Esophagus (tissue), 2 donors: ENCODE measurements at regions not wholly inside any gene's neighbourhood (a gene's known extent, or its start where the extent isn't known, plus 50 kb on each side); places are given as distances from the start of the nearest gene placed in this dataset.
A peak's percentile ranks its signal among the peaks of the same experiment; 100 is the strongest.

Source experiments
- H3K27ac ChIP-seq, 2 donors: one replicate each; pipeline ENCODE4 v1.5.1; 2013; ENCODE audit warnings: low read depth in 2 of 2, mild to moderate bottlenecking in 2 of 2, inconsistent platforms in 1 of 2, low read length in 1 of 2, moderate library complexity in 1 of 2
- H3K27me3 ChIP-seq, 2 donors: one replicate each; pipeline ENCODE4 v1.6.1; 2013; ENCODE audit warnings: low read length in 2 of 2, control low read depth in 1 of 2, mild to moderate bottlenecking in 1 of 2; ENCODE audit not compliant: insufficient read depth in 2 of 2, control insufficient read depth in 1 of 2
- H3K36me3 ChIP-seq, 2 donors: one replicate each; pipeline ENCODE4 v1.6.1; 2013; ENCODE audit warnings: low read length in 1 of 2; ENCODE audit not compliant: control insufficient read depth in 2 of 2, insufficient read depth in 2 of 2
- H3K4me1 ChIP-seq, 2 donors: one replicate each; pipeline ENCODE4 v1.6.1; 2013; ENCODE audit warnings: low read length in 1 of 2; ENCODE audit not compliant: control insufficient read depth in 2 of 2, insufficient read depth in 2 of 2
- H3K4me3 ChIP-seq, 2 donors: one replicate each; pipeline ENCODE4 v1.5.1; 2013; ENCODE audit warnings: low read length in 2 of 2, mild to moderate bottlenecking in 2 of 2, low read depth in 1 of 2, moderate library complexity in 1 of 2
- H3K9me3 ChIP-seq, 2 donors: one replicate each; pipeline ENCODE4 v1.6.1; 2013; ENCODE audit warnings: mild to moderate bottlenecking in 2 of 2, low read depth in 1 of 2, low read length in 1 of 2, moderate library complexity in 1 of 2; ENCODE audit not compliant: control insufficient read depth in 2 of 2, insufficient read depth in 1 of 2
- WGBS, 2 donors: extraction: QIAGEN DNeasy Blood & Tissue Kit; methylation state at CpG; one replicate each; pipeline ENCODE4 v1.1.7; 2013; 5-methylcytosine and 5-hydroxymethylcytosine counted together
- donor health status: healthy with polysubstance abuse.
- donor health status: Bipolar disorder and iron deficiency.

GRCh38 chr17:64787255-64787920 is 125.3 kb upstream of the SMURF2 start:
- H3K27ac ChIP-seq, result peak overlapping the region; percentile 32 to 88
- H3K4me3 ChIP-seq, result no peak overlapping the region
- WGBS, 2 donors, result 58 to 70% methylated on average over 11 of the region's 11 CpGs

GRCh38 chr17:64786337-64786736 is 124.2 kb upstream of the SMURF2 start:
- Histone ChIP-seq H3K36me3 (peaks cover 7 to 16% of the 10 kb centered on the region in 2 donors), H3K27me3 (no peaks in the 10 kb centered on the region), H3K4me3 (no peak overlapping the region), H3K9me3 (no peaks in the 10 kb centered on the region), H3K4me1 (peaks cover 0 to 17% of the 10 kb centered on the region in 2 donors), H3K27ac (peak overlapping the region; percentile 54 to 88)
- WGBS, 2 donors, result 64 to 72% methylated on average over 12 of the region's 12 CpGs

More at GRCh38 chr17:64787255-64787920, 125.3 kb upstream of the SMURF2 start:
- H3K4me1 ChIP-seq, result peaks cover 0 to 10% of the 10 kb centered on the region in 2 donors
- peaks cover 9 to 20% of the 10 kb centered on the region in 2 donors for H3K36me3 ChIP-seq
- no peaks in the 10 kb centered on the region for H3K27me3 ChIP-seq
- H3K9me3 ChIP-seq, result no peaks in the 10 kb centered on the region

- peaks cover 4 to 16% of the 10 kb centered on the region in 2 donors for H3K36me3 ChIP-seq
- no peak overlapping the region for H3K4me3 ChIP-seq
- WGBS, 2 donors, result 85 to 90% methylated on average over 10 of the region's 10 CpGs
- no peaks in the 10 kb centered on the region for H3K27me3 ChIP-seq
- peaks cover 1 to 23% of the 10 kb centered on the region in 2 donors for H3K4me1 ChIP-seq
- H3K27ac ChIP-seq, result peak overlapping the region in 1 of 2 donors; percentile 24
- H3K9me3 ChIP-seq, result no peaks in the 10 kb centered on the region
These were observed 122.9 kb upstream of the SMURF2 start for GRCh38 chr17:64785011-64785421.

GRCh38 chr17:64784353-64785010 is 122.4 kb upstream of the SMURF2 start:
- peaks cover 3 to 28% of the 10 kb centered on the region in 2 donors for H3K4me1 ChIP-seq
- H3K27me3 ChIP-seq, result no peaks in the 10 kb centered on the region
- no peak overlapping the region for H3K4me3 ChIP-seq
- no peak overlapping the region for H3K27ac ChIP-seq
- H3K36me3 ChIP-seq, result peaks cover 4 to 16% of the 10 kb centered on the region in 2 donors
- 89 to 93% methylated on average over 15 to 16 of the region's 16 CpGs for WGBS, 2 donors
- no peaks in the 10 kb centered on the region for H3K9me3 ChIP-seq

GRCh38 chr17:64783556-64784352 is 121.6 kb upstream of the SMURF2 start:
- Histone ChIP-seq H3K27me3 (no peaks in the 10 kb centered on the region), H3K4me1 (peaks cover 3 to 34% of the 10 kb centered on the region in 2 donors), H3K36me3 (peaks cover 4 to 16% of the 10 kb centered on the region in 2 donors)

GRCh38 chr17:64783031-64783461 is 120.9 kb upstream of the SMURF2 start:
- no peak overlapping the region for H3K27ac ChIP-seq
- WGBS, 2 donors, result 72 to 81% methylated on average over 6 of the region's 6 CpGs
- no peaks in the 10 kb centered on the region for H3K27me3 ChIP-seq
- H3K36me3 ChIP-seq, result peaks cover 4 to 16% of the 10 kb centered on the region in 2 donors
- no peaks in the 10 kb centered on the region for H3K9me3 ChIP-seq
- H3K4me1 ChIP-seq, result peaks cover 3 to 34% of the 10 kb centered on the region in 2 donors
- H3K4me3 ChIP-seq, result no peak overlapping the region

More at GRCh38 chr17:64783556-64784352, 121.6 kb upstream of the SMURF2 start:
- Histone ChIP-seq H3K9me3 (no peaks in the 10 kb centered on the region), H3K27ac (no peak overlapping the region), H3K4me3 (no peak overlapping the region)
- 95 to 96% methylated on average over 14 of the region's 14 CpGs for WGBS, 2 donors

GRCh38 chr17:64781810-64782555 is 119.9 kb upstream of the SMURF2 start:
- no peaks in the 10 kb centered on the region for H3K27me3 ChIP-seq
- H3K36me3 ChIP-seq, result peaks cover 4 to 16% of the 10 kb centered on the region in 2 donors
- H3K4me1 ChIP-seq, result peaks cover 3 to 31% of the 10 kb centered on the region in 2 donors
- H3K4me3 ChIP-seq, result peak overlapping the region; percentile 49 to 61
- H3K27ac ChIP-seq, result peak overlapping the region; percentile 88 to 90
- H3K9me3 ChIP-seq, result no peaks in the 10 kb centered on the region
- 77% methylated on average over 17 of the region's 17 CpGs for WGBS, 2 donors

GRCh38 chr17:64781014-64781756 is 119.1 kb upstream of the SMURF2 start:
- H3K4me3 ChIP-seq, result peak overlapping the region; percentile 61 to 72
- H3K27ac ChIP-seq, result peak overlapping the region; percentile 88 to 90
- peaks cover 4 to 16% of the 10 kb centered on the region in 2 donors for H3K36me3 ChIP-seq
- H3K27me3 ChIP-seq, result no peaks in the 10 kb centered on the region
- 1% methylated on average over 51 to 69 of the region's 69 CpGs for WGBS, 2 donors
- H3K9me3 ChIP-seq, result no peaks in the 10 kb centered on the region
- peaks cover 3 to 32% of the 10 kb centered on the region in 2 donors for H3K4me1 ChIP-seq
